Neural crest cell (in vitro differentiated cells): ENCODE measurements at regions not wholly inside any gene's neighbourhood (a gene's known extent, or its start where the extent isn't known, plus 50 kb on each side); places are given as distances from the start of the nearest gene placed in this dataset.

Source experiments
- DNase-seq: peaks from one replicate; pipeline ENCODE4 v3.0.0; 2021; ENCODE audit warnings: low read depth, mixed read lengths, low spot score
- H3K27ac Mint-ChIP-seq: one replicate; pipeline ENCODE4 v1.8.0; 2021; ENCODE audit warnings: mild to moderate bottlenecking, mixed read lengths; ENCODE audit not compliant: unreplicated experiment
- H3K27me3 Mint-ChIP-seq: 2 replicates; pipeline ENCODE4 v1.8.0; 2021; ENCODE audit warnings: low read depth, mild to moderate bottlenecking, mixed read lengths
- H3K36me3 Mint-ChIP-seq: 2 replicates; pipeline ENCODE4 v1.8.0; 2021; ENCODE audit warnings: low read depth, mild to moderate bottlenecking, mixed read lengths
- H3K4me1 Mint-ChIP-seq: 2 replicates; pipeline ENCODE4 v1.8.0; 2021; ENCODE audit warnings: mixed read lengths
- H3K4me3 Mint-ChIP-seq: one replicate; pipeline ENCODE4 v1.8.0; 2021; ENCODE audit warnings: mild to moderate bottlenecking, mixed read lengths
- H3K9me3 Mint-ChIP-seq: 2 replicates; pipeline ENCODE4 v1.8.0; 2021; ENCODE audit warnings: mixed read lengths
- TF ChIP-seq, protein P1 (sequence below): fragments of 200-600 bp; sonication (generic); conservative IDR thresholded peaks from 2 replicates; pipeline ENCODE4 v1.5.0; 2021; ENCODE audit warnings: antibody characterized with exemption, mild to moderate bottlenecking

DNA sequence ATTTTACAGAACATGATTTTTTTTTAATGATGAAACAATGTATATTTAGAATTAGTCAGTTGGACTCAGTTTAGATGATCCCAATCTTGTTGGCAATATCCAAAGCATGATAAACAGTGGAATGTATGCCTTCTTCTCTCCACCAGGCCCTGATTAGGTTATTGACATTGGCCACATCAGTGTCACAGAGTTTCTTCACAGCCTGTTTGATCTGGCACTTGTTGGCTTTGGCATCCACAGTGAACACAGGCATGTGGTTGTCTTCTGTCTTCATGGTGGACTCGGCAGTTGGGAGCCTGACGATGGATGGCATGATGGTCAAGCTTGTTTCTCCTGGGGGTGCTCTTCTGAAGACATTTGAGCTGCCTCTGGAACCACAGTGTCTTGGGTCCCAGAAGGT lies 317.5 kb downstream of the PMP22 start:
- Mint-ChIP-seq H3K9me3 (peaks cover 13% of the 10 kb centered on the region), H3K27me3 (no peaks in the 10 kb centered on the region), H3K4me3 (no peak overlapping the region), H3K27ac (no peak overlapping the region), H3K4me1 (peaks cover 10% of the 10 kb centered on the region), H3K36me3 (no peaks in the 10 kb centered on the region)
- TF ChIP-seq, protein P1, sequence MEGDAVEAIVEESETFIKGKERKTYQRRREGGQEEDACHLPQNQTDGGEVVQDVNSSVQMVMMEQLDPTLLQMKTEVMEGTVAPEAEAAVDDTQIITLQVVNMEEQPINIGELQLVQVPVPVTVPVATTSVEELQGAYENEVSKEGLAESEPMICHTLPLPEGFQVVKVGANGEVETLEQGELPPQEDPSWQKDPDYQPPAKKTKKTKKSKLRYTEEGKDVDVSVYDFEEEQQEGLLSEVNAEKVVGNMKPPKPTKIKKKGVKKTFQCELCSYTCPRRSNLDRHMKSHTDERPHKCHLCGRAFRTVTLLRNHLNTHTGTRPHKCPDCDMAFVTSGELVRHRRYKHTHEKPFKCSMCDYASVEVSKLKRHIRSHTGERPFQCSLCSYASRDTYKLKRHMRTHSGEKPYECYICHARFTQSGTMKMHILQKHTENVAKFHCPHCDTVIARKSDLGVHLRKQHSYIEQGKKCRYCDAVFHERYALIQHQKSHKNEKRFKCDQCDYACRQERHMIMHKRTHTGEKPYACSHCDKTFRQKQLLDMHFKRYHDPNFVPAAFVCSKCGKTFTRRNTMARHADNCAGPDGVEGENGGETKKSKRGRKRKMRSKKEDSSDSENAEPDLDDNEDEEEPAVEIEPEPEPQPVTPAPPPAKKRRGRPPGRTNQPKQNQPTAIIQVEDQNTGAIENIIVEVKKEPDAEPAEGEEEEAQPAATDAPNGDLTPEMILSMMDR = no peak
- no peak for DNase-seq

DNA sequence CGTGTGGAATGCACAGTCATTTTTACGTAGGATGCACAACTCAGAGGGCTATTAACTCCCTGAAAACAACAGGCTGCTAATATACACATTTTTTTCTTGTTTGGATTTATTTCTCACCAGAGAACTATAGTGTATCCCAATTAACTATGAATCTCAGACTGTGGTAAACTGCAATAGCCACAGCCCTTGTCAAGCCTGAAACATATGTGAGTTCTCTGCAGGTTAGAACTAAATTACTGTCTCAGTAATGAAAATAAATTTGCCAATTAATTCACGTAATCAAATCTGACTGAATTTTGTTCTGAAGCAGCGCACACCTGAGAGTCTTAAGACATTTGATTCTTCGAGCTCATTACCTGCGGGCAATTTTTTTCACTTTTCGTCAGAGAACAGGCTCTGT lies 318.6 kb downstream of the PMP22 start:
- no peaks in the 10 kb centered on the region for H3K27me3 Mint-ChIP-seq
- no peak overlapping the region for H3K4me3 Mint-ChIP-seq
- TF ChIP-seq, protein P1 = no peak
- H3K27ac Mint-ChIP-seq = no peak overlapping the region
- peaks cover 10% of the 10 kb centered on the region for H3K9me3 Mint-ChIP-seq
- DNase-seq = no peak
- no peaks in the 10 kb centered on the region for H3K36me3 Mint-ChIP-seq
- H3K4me1 Mint-ChIP-seq = peaks cover 10% of the 10 kb centered on the region

DNA sequence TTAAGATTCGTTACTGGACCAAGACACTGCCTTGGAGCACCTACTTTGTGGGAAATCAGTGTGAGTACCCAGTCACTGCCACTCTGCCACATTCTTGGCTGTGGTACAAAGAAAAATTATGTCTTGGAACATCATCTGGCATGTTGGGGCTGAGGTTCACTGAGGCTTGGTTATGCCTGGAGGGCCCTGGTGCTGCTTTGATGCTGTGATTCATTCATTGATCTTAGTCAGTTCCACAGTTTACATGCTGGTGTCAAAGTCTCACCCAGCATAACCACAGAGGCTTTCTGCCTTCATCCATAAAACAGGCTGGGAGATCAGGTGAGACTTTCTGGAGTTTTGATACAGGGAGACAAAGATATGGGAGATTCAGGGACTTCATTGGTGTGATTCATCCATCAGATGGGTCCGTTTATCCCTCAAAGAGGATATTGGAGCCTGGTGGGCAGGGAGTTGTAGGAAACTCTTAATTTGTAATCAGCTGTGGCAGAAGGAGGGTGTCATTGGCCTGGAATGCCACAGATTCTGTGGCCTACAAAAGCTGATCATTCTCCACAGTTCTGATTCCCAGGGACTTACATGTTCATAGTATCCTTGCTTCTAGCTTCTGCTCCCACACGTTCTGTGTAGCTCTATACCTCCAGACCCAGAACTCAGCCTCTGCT lies 322.5 kb downstream of the PMP22 start:
- Mint-ChIP-seq H3K36me3 (no peaks in the 10 kb centered on the region), H3K9me3 (peaks cover 9% of the 10 kb centered on the region), H3K4me1 (peaks cover 10% of the 10 kb centered on the region), H3K27ac (peak overlapping the region; percentile 48), H3K4me3 (no peak overlapping the region), H3K27me3 (no peaks in the 10 kb centered on the region)
- no peak for DNase-seq
- TF ChIP-seq, protein P1 = no peak

DNA sequence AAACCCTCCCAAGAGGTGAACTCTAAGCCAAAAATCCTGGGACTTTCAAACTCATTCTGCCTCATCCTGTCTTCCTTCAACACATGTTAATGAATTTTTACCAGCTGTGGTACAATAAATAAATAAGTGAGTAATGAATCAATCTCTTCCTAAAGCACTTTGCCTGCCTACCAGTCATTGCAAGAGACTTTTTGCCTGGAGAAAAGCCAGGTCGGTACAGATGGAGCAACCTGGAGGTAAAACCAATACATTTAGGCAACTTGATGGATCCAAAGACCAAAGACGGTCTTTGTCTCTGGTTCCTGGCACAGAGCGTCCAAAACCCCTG lies 324.2 kb downstream of the PMP22 start:
- H3K27ac Mint-ChIP-seq = no peak overlapping the region
- peaks cover 9% of the 10 kb centered on the region for H3K9me3 Mint-ChIP-seq
- TF ChIP-seq, protein P1 = no peak
- H3K36me3 Mint-ChIP-seq = peaks cover 3% of the 10 kb centered on the region
- no peak for DNase-seq
- no peaks in the 10 kb centered on the region for H3K27me3 Mint-ChIP-seq
- peaks cover 25% of the 10 kb centered on the region for H3K4me1 Mint-ChIP-seq
- no peak overlapping the region for H3K4me3 Mint-ChIP-seq

DNA sequence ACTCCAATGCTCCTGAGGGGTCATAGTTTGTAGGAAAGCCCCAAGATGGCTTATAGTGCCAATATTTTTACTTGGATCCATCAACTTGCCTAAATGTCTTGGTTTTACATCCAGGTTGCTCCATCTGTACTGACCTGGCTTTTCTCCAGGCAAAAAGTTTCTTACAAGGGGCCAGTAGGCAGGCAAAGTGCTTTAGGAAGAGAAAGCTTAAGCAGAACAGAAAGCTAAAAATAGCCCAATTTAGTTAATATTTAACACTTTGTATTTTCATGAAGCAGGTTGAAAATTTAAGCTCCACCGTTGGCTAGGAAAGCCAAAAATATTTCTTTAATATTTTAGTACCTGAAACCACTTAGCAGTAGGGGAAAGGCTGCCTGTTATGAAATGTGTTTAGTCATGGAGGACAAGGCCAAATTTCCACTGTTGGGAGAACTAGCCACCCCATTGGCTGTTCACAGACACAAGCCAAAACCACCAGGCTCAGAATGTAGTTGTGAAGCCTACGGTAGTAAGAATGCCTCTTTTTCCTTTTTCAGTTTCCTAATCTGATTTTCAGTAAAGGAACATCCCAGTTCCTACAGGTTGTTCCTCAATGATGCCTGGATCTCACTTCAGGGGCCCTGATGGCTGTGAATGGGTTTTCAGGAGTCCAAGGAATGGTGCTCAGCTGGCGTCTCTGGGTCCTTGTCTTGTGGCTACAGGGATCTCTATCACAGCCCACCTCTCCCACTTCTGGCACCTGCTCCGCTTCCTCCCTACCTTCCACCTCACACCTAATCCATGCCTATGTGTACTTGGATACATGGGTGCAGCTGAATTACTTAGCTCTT lies 324.8 kb downstream of the PMP22 start:
- no peak overlapping the region for H3K4me3 Mint-ChIP-seq
- peaks cover 31% of the 10 kb centered on the region for H3K4me1 Mint-ChIP-seq
- no peak for DNase-seq
- peaks cover 3% of the 10 kb centered on the region for H3K36me3 Mint-ChIP-seq
- peaks cover 9% of the 10 kb centered on the region for H3K9me3 Mint-ChIP-seq
- no peaks in the 10 kb centered on the region for H3K27me3 Mint-ChIP-seq
- no peak overlapping the region for H3K27ac Mint-ChIP-seq
- TF ChIP-seq, protein P1 = no peak
